HG02759 (cell line): ENCODE measurements at regions not wholly inside any gene's neighbourhood (a gene's known extent, or its start where the extent isn't known, plus 50 kb on each side); places are given as distances from the start of the nearest gene placed in this dataset.

Experiments
- ATAC-seq: cut with Tn5 transposase; IDR thresholded peaks from one replicate; pipeline ENCODE4 v1.9.1; 2021; ENCODE audit warnings: mild to moderate bottlenecking, moderate library complexity; ENCODE audit not compliant: unreplicated experiment

DNA sequence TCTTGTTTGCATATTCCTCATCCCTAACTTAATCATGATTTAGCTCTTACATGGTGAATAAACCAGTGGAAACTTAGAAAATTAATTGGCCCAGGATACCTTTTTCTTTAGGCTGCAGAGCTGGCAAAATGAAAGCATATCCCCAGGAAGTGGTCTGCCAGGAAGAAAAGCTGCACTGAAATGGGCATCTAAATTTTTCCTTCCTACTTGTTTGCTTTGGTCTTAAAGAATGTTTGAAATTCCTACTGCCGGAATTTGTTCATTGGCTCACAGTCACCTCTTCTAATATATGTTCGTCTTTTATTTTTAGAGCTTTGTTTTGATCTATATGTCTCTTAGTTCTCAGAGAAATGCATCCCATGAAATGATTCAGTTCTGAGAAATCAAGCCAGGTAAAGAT, 113.2 kb upstream of the ELL2 start:
- no peak for ATAC-seq

DNA sequence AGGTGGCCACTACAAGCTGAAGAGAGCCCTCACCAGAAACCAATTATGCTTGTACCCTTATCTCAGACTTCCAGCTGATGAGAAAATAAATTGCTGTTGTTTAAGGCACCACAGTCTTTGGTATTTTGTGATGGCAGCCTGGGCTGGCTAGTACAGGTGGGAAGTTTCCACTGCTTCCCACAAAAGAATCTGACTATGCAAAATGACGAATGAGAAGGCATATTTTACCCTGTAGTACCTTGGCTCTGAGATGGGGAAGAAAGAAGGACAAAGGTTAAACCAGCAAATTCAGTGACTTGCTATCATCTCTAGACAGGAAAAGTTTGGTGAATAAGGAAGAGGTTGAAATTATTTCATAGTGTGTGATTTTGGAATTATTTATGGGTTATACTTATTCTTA, 112.8 kb upstream of the ELL2 start:
- no peak for ATAC-seq

DNA sequence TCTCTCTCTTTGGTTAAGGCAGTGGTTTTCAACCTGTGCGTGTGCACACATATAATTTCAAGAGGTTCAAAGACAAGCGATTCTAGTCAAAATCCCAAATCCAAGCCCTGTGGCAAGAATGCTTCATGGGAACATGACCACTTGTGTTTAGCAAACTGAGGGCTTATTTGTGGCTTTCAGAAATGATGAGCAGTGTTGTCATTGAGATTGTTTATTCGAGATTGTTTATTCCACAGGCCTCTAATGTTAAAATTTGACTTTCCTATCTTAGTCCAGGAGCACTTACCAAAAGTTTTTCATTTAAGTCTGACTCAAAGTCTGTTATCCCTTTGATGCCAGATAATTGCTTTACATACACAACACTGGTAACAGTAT, 111.1 kb upstream of the ELL2 start:
- no peak for ATAC-seq

DNA sequence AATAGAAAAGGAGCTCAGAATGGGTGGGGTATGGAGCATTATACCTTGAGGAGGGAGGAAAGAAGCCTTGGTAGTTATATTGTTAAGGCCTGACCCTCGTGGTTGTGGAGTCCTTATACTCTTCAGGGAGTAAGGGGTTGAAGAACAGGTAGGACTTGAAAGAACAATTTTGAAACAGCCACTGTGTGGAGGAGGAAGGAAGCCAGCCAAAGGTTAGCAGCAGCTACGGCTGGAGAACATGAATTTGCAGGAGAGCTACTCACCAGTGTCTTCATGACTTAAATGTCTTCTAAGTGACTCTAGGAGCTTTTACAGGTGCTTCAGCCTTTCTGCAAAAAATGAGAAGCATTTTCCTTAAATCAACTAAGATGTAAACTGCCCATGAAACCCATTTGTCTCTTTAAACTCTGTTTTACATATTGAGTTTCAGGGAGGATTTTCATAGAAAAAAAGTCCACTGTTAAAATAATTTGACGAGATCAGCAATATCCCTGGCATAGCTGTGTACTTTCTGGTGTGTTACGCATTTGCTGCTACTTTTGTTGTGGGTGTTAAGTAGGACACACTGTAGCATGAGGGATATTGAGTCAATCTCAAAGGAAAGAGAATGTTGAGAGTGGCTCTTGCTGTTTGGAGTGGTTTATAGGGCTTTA, 110.6 kb upstream of the ELL2 start:
- ATAC-seq, result no peak

DNA sequence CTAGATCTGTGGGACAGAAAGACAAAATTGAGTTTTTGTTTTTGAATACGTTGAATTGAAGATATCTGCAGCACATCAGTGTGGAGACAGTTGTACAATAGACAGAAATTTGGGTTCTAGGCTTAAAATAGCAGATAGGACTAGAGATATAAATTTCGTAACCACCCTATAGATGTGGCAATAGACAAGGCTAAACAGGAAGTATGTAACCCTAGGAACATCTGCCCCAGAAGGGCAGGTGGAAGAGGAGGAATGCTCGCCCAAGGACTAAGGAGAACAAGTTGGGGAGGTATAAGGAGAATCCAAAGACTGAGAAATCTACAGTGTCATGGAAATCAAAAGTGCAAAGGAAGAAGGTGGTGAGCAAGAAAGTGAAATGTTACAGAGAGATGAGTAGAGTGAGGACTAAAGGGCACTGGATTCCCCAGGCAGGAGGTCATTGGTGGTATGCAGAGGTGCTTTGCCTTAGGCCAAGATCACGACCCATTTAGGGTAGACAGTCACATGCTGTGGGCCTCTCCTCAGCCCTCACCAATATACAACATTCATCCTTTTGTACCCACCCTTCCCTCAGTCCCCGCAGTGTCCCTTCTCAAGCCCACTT, 109.1 kb upstream of the ELL2 start:
- ATAC-seq, result no peak

DNA sequence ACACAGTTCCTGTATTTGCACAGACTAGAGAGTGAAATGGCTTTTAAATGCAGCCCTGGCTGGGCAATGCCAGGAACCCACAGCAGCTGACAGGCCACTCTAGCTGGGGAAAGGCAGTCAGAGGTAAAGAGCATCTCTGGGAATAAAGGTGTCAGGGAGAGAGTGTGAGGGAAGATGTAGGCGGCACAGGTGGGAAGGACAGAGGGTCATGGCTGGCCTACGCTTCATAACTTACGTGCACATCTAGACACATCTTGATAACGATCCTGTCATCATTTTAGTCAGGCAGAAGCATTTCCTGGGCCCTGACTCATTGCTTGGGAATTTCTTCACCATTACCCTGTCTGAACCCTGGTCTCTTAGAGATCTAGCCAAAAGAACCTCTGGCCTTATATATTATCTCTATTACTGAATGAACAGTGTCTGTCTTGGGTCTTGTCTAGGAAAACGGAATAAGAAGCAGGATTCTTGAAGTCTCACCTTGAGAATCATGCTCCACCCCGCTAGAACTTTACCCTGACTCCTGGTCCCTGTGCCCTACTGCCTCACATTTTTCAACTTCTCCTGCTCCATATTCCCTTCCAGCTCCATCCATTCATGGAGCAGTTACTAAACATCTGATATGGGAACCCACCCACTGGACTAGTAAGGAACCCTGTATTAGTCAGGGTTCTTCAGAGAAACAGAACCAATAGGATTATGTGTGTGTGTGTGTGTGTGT, 106.4 kb upstream of the ELL2 start:
- ATAC-seq, result no peak

DNA sequence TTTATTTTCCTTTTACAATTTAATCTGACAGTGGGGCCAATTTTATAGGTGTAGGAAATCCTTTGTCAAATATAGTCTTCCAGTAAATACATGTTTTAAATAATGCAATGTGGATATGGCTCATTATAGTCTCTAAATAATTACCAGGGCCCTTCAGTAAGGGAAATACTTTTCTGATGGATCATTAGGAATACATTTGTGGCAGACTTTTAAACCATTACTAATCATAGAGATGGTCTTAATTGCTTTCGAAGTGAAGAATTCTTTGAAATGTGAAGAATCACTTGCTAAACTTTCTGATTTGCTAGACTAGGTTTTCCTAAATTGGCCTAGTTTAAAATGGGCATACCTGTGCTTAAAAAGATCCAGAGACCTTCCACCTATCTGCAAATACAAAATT, 105.6 kb upstream of the ELL2 start:
- no peak for ATAC-seq

DNA sequence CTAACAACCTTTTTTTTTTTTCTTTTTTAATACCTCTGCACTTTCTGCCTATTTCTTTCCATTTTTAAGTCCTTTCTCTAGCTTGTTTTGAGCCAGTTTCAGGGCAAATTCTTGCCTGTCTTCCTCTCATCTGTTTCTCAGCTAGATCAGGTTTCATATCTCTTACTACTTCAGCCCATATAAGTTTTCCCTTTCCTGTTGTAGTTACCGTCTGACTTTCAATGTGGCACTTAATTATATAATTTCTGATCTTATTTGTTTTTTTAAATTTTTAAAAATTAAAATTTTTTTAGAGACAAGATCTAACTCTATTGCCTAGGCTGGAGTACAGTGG, 104.7 kb upstream of the ELL2 start:
- no peak for ATAC-seq

DNA sequence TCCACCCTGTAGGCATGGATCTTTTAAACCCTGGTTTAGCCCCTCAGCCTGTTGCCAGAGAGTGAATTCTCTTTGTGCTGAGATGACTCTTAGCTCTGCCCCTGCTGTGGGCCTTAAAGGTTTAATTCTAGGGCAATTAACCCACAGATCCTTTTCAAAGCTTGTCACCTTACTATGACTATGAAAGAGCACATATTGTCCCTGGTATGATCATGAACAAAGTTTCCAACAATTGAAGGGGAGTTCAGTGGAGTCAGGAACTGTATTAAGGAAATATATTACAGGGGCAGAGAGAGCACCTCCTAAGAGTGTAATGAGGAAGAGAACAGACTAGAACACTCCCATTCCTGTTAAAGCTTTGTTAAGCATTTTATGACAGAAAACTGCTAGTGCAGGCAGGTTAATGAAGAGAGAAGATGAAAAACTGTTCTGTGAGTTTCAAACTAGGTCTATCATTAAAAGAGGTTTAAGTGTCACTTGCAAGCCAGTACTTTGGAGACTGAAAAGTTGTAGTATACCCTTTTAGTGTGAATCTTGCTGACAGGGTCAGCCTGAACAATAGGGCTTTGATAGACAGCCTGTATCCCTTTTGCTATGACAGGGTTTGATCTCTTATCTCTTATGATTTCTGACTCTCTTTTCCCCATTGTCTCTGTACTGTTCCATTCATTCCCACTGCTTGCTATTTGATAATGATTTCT, 104.2 kb upstream of the ELL2 start:
- no peak for ATAC-seq

DNA sequence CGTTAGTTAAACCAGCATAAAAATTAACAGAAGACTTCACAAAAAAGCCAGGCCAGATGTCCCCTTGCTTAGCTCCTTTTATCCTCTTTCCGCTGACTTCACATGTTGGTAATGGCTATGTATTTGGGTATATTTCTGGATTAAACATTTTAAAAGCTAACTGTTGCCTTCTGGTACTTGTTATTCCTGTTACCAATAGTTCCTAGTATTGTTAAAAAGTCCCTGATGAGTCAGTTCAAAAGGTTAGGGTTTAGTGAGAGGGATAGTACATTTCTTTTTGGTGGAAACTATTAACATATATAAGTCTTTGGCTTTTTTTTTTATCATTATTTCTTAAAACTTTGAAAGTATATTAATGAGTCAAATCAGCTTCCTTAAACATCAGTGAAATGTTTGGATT, 103.2 kb upstream of the ELL2 start:
- no peak for ATAC-seq

DNA sequence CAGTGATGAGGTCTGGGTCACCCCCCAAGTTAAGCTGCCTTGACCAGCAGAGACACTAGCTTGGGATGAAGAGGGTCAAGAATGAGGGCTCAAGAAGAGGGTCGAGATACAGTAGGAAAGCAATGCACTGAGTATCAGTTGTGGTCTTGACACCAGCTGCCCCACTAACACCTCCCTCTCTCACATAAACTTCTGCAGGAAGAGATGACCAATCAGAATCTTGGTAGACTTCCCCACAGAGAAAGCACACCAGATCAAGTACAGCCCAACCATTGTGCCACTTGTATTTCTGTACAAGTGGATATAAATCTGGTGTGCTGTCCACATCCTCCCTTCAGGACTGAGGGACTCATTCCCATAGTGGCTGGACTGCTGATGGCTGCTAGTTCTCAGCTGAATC, 101.2 kb upstream of the ELL2 start:
- ATAC-seq, result no peak

DNA sequence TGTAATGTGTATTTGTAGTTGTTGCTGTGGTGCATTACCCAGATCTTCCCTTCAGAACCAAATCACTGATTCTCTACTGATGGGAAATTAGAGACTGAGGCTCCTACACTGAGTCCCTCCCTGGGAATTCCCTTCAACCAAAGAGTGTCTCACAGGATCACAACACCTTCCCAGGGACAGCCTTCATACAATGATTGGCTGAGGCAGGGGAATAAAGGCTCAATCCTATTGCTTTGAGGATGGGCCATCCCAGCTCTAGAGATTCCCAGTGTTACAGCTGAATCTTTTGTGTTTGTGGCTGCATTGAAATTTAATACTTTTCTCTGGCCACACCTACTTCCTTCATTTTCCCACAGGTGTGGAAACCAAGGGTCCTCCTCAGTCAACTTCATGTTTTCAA, 96.4 kb upstream of the ELL2 start:
- ATAC-seq, result no peak

DNA sequence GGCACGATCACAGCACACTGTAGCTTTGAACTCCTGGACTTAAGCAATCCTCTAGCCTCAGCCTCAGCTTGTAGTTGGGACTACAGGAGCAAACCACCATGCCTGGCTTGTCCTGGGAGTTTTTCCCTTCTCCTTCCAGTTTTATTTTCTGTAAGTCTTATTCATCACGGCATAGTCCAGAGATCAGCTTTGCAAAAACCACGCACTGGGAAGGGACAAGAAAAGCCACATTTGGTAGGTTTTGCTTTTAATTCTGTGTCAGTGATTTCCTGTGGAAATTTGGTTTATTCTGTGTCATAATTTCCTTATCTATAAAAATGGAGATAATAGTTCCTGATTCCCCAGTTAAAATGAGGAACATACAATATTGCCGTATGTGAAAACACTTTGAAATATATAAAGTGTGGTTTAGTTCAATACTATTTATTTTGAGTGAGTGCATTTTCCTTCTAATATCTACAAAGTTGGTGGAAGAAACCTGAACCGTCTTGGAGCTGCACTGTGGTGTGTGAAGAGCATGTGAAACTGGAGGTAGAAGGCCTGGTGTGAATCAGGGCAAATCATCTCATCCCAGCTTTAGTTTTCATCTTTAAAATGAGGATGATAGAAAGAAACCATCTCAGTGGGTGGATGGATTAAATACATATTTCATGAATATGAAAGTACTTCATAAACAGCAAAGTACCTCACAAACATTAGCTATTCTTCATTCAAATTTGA, 92.8 kb upstream of the ELL2 start:
- no peak for ATAC-seq

DNA sequence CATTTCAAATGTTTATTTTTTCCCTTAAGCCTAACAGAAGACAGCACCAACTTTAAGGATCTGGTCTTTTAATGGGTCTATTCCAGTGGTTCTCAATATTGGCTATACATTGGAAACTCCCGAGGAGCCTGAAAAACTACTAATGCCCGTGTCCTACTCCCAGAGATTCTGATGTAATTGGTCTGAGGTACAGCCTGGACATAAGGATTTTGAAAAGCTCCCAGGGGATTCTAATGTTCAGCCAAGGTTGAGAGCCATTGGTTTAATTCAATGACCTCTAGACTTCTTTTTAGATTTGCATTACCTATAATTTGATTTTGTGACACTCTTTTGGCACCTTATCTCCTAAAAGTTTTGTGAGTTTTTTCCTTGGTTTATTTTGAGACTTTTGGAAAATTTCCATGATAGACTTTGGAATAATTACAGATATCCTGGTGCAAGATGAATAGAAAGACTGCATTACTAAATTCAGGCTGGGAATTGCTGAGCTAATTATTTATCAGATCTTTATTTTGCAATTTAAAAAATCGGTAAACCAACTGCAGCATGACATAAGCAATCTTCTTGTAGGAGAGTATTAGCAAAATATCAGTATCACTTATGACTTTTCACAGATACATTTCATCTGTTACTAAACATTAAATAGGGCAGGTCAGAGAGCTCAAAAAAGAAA, 91.5 kb upstream of the ELL2 start:
- ATAC-seq, result no peak

DNA sequence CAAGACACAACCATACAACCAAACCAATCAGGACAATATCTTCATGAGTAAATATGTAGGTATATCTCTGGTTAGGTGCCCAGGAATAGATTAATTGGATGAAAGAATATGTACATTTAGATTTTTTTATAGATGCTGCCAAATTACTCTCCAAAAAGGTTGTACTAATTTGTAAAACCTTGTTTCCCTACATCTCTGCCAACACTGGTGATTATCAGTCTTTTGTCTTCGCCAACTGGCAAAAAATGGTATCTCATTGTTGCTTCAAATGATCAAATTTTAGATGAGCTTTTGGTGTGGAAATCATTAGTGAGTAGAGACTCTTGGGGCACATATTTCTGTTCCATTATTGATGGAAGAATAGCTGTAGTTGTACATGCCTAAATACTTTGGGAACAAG, 90.7 kb upstream of the ELL2 start:
- no peak for ATAC-seq

DNA sequence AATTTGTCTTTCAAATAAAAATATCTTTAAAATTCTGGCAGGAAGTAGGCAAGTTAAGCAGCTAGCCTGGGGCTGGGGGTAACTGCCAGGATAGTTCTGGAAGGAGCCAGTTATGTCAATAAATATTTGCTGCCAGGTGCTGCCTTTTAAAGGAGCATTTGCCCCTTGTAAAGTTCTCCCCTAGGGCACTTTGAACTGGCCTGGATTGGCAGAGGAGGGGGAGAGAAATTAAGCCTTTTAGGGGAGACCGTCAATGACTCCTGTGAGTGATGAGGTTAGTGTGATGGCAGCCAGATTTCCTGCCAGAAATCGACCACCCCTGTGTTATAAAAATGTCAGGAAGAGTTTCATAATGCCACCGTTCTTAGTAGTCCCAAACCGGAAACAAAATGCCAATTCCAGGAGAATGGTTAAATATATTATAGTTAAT, 89.8 kb upstream of the ELL2 start:
- no peak for ATAC-seq

DNA sequence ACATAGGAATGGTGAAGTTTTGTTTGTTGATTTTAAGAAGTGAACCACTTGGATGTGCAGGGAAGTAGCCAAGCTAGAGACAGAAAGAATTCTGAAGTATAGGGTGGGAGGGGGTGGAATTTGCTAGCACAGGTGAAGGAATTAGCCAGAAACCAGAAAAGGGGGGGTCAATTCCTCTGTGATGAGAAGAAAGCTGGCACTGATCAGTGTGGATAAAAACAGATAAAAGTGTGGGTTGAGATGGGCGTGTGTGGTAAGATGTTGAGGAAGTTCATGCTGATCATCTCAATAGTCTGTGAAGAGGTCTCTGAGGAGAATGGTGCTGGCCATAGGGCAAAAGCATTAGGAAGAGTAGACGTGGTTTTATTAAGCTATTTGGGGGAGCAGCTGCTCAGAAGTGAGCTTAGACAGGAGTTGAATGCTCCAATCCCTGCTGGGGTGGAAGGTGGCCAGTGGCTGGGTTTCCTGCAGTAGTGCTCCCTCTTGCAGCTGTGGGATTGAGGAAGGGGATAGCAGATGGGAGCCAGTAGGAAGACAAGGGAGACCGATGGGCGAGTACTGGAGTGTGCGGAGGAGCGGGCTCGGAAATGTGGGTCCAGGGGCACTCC, 88.7 kb upstream of the ELL2 start:
- no peak for ATAC-seq

DNA sequence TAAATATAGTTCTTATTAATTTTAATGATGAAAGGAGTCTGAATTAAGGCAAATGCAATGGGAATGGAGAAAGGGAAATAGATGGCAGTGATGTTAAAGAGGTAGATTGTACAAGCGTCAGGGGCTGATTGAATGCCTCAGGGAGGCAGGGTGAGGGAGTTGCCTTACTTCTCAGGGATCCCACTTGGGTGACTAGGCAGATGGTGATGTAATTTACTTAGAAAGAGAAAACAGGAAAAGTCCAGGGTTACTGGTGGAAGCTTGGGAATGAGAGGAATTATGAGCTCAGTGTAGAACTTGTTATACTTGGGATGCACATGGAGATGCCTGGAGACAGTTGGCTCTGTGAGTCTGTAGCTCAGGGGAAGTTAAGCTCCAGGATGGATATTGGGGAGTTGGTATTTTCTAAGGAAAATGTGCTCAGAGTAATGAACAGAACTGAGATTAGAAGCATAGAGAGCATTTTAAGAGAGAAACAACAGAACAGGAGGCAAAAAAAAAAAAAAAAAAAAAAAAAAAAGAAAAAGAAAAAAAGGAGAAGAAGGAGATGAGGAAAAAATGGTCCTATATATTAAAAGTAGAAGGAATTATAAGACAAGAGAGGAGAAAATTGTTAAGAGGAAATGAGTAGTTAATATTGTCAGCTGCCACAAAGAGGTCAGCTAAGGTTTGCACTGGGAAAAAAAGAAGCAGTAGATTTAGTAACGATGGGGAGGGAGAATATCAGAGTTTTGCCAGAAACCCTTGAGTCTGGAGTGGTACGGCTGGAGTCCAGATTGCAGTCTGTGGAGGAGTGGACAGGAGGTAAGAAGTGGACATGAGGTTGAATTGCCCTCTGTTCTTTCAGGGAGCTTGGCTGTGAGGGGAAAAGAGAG, 88.0 kb upstream of the ELL2 start:
- no peak for ATAC-seq

DNA sequence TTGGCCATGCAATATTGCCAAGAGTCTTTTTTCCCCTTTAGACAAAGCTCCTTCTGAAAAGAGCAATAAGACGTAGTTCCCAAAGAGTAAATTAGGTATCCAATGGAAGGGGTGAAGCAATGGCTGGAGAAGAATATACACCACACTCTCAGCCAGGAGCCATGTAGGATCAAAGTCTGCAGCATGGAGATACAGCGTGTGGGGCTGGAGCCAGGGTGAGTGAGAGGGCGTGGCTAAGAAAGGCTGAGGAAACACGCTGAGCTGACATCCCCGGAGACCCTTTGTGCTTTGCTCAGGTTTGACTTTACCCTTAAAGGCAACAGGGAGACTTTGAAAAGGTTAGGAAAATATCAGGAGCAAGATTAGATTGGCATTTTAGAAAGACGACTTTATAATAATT, 87.1 kb upstream of the ELL2 start:
- ATAC-seq, result no peak

DNA sequence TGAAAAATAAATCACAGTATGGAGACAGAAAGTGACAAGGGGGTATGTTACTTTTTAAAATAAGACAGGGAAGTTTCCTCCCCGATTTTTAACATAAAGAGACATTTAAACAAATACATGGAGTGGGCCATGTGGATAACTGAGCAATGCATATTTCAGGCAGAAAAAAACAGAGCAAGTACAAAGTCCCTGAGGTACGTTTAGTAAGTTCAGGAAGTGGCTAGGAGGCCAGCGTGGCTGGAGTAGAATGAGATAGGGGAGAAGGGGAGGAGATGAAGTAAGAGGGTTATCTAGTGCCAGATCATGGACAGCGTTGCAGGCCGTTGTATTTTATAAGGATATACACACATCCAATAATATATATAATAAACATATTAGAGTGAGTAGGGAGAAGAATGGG, 84.2 kb upstream of the ELL2 start:
- no peak for ATAC-seq
